ENCODE measurements at regions not wholly inside any gene's neighbourhood (a gene's known extent, or its start where the extent isn't known, plus 50 kb on each side); places are given as distances from the start of the nearest gene placed in this dataset.

GRCh38 chr19:29275266-29275665 lies 62.3 kb upstream of the UQCRFS1 start:
- Histone ChIP-seq H3K4me1 (ENCODE audit: insufficient read depth, low read length) (no peaks in the 10 kb centered on the region), H3K36me3 (ENCODE audit: insufficient read depth, low read length) (no peaks in the 10 kb centered on the region), H3K4me3 (ENCODE audit: insufficient read depth, low read length) (no peak overlapping the region), H3K9me3 (ENCODE audit: low read depth, low read length) (no peaks in the 10 kb centered on the region), H3K27ac (ENCODE audit: low read depth, low read length) (no peak overlapping the region), H4K20me1 (ENCODE audit: insufficient read depth, low read length) (no peaks in the 10 kb centered on the region), H3K4me2 (ENCODE audit: insufficient read depth, low read length) (no peak overlapping the region), H3K79me2 (ENCODE audit: insufficient read depth, low read length) (no peaks in the 10 kb centered on the region), H2AFZ (ENCODE audit: low read length) (no peak overlapping the region), H3K27me3 (ENCODE audit: insufficient read depth, low read length) (no peaks in the 10 kb centered on the region)
- TF ChIP-seq CTCF (IDR thresholded peaks at IDR 0.05; ENCODE audit: extremely low read depth, low read depth, low read length): no peak
- no peak for DNase-seq (ENCODE audit: insufficient read length, low spot score, missing footprints)

- no peak overlapping the region for H3K27ac ChIP-seq (ENCODE audit: low read depth, low read length)
- TF ChIP-seq CTCF (IDR thresholded peaks at IDR 0.05; ENCODE audit: extremely low read depth, low read depth, low read length): no peak
- H3K4me1 ChIP-seq (ENCODE audit: insufficient read depth, low read length): no peaks in the 10 kb centered on the region
- no peak overlapping the region for H3K4me2 ChIP-seq (ENCODE audit: insufficient read depth, low read length)
- H3K4me3 ChIP-seq (ENCODE audit: insufficient read depth, low read length): no peak overlapping the region
- no peaks in the 10 kb centered on the region for H3K27me3 ChIP-seq (ENCODE audit: insufficient read depth, low read length)
- no peaks in the 10 kb centered on the region for H3K9me3 ChIP-seq (ENCODE audit: low read depth, low read length)
- H3K79me2 ChIP-seq (ENCODE audit: insufficient read depth, low read length): no peaks in the 10 kb centered on the region
- H2AFZ ChIP-seq (ENCODE audit: low read length): no peak overlapping the region
- no peaks in the 10 kb centered on the region for H4K20me1 ChIP-seq (ENCODE audit: insufficient read depth, low read length)
- no peaks in the 10 kb centered on the region for H3K36me3 ChIP-seq (ENCODE audit: insufficient read depth, low read length)
- DNase-seq (ENCODE audit: insufficient read length, low spot score, missing footprints): no peak
Observed at GRCh38 chr19:29277102-29277501, 64.2 kb upstream of the UQCRFS1 start.

GRCh38 chr19:29278716-29279115 lies 65.8 kb upstream of the UQCRFS1 start:
- no peak overlapping the region for H3K4me3 ChIP-seq (ENCODE audit: insufficient read depth, low read length)
- no peaks in the 10 kb centered on the region for H3K79me2 ChIP-seq (ENCODE audit: insufficient read depth, low read length)
- no peaks in the 10 kb centered on the region for H3K36me3 ChIP-seq (ENCODE audit: insufficient read depth, low read length)
- no peaks in the 10 kb centered on the region for H3K4me1 ChIP-seq (ENCODE audit: insufficient read depth, low read length)
- no peak for TF ChIP-seq CTCF (IDR thresholded peaks at IDR 0.05; ENCODE audit: extremely low read depth, low read depth, low read length)
- H3K27me3 ChIP-seq (ENCODE audit: insufficient read depth, low read length): no peaks in the 10 kb centered on the region
- no peak overlapping the region for H2AFZ ChIP-seq (ENCODE audit: low read length)
- no peak for DNase-seq (ENCODE audit: insufficient read length, low spot score, missing footprints)
- no peaks in the 10 kb centered on the region for H3K9me3 ChIP-seq (ENCODE audit: low read depth, low read length)
- H3K4me2 ChIP-seq (ENCODE audit: insufficient read depth, low read length): no peak overlapping the region
- no peak overlapping the region for H3K27ac ChIP-seq (ENCODE audit: low read depth, low read length)
- H4K20me1 ChIP-seq (ENCODE audit: insufficient read depth, low read length): no peaks in the 10 kb centered on the region

- TF ChIP-seq CTCF (IDR thresholded peaks at IDR 0.05; ENCODE audit: extremely low read depth, low read depth, low read length): no peak
- Histone ChIP-seq H3K27ac (ENCODE audit: low read depth, low read length) (no peak overlapping the region), H3K4me3 (ENCODE audit: insufficient read depth, low read length) (no peak overlapping the region), H4K20me1 (ENCODE audit: insufficient read depth, low read length) (no peaks in the 10 kb centered on the region), H3K9me3 (ENCODE audit: low read depth, low read length) (no peaks in the 10 kb centered on the region), H3K27me3 (ENCODE audit: insufficient read depth, low read length) (no peaks in the 10 kb centered on the region), H3K4me2 (ENCODE audit: insufficient read depth, low read length) (no peak overlapping the region), H3K4me1 (ENCODE audit: insufficient read depth, low read length) (no peaks in the 10 kb centered on the region), H3K36me3 (ENCODE audit: insufficient read depth, low read length) (no peaks in the 10 kb centered on the region), H2AFZ (ENCODE audit: low read length) (no peak overlapping the region), H3K79me2 (ENCODE audit: insufficient read depth, low read length) (no peaks in the 10 kb centered on the region)
- no peak for DNase-seq (ENCODE audit: insufficient read length, low spot score, missing footprints)
Observed at GRCh38 chr19:29283366-29283765, 70.4 kb upstream of the UQCRFS1 start.
